GM10266 (cell line): ENCODE measurements at regions not wholly inside any gene's neighbourhood (a gene's known extent, or its start where the extent isn't known, plus 50 kb on each side); places are given as distances from the start of the nearest gene placed in this dataset.

ENCODE experiments used
- DNase-seq: peaks from one replicate; pipeline ENCODE4 v3.0.0; 2012; ENCODE audit errors: extremely low spot score
- TF ChIP-seq, protein P1 (sequence below): IDR thresholded peaks from 2 replicates; pipeline ENCODE4 v1.5.1; 2012; ENCODE audit warnings: mild to moderate bottlenecking, low read depth; ENCODE audit not compliant: control insufficient read depth, insufficient read depth; ENCODE audit errors: missing control alignments

GRCh38 chr7:47707583-47707982, 125.7 kb upstream of the TNS3 start:
- TF ChIP-seq, protein P1, sequence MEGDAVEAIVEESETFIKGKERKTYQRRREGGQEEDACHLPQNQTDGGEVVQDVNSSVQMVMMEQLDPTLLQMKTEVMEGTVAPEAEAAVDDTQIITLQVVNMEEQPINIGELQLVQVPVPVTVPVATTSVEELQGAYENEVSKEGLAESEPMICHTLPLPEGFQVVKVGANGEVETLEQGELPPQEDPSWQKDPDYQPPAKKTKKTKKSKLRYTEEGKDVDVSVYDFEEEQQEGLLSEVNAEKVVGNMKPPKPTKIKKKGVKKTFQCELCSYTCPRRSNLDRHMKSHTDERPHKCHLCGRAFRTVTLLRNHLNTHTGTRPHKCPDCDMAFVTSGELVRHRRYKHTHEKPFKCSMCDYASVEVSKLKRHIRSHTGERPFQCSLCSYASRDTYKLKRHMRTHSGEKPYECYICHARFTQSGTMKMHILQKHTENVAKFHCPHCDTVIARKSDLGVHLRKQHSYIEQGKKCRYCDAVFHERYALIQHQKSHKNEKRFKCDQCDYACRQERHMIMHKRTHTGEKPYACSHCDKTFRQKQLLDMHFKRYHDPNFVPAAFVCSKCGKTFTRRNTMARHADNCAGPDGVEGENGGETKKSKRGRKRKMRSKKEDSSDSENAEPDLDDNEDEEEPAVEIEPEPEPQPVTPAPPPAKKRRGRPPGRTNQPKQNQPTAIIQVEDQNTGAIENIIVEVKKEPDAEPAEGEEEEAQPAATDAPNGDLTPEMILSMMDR = no peak
- no peak for DNase-seq

DNA sequence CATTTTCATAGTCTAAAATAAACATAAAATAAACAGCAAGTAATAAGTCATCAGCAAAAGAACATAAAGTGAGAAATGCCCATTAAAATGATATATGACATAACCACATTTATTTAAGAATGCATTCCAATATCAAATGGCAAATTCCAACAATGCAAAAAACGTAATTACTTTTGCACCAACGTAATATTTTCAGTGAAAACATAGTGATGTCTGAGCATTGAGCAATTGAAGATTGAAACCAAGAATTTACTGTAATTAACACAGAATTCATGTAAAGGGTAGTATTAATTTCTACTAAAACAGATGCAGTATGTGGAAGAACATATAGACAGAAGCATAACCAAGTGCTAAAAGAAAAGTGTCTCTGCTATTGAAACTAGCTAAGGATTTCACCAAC, 123.0 kb upstream of the TNS3 start:
- no peak for DNase-seq
- TF ChIP-seq, protein P1 = no peak

GRCh38 chr7:47702080-47702479, 120.2 kb upstream of the TNS3 start:
- TF ChIP-seq, protein P1 = no peak
- no peak for DNase-seq

- DNase-seq = no peak
- TF ChIP-seq, protein P1 = no peak
These were observed 116.5 kb upstream of the TNS3 start for GRCh38 chr7:47698386-47698785.

DNA sequence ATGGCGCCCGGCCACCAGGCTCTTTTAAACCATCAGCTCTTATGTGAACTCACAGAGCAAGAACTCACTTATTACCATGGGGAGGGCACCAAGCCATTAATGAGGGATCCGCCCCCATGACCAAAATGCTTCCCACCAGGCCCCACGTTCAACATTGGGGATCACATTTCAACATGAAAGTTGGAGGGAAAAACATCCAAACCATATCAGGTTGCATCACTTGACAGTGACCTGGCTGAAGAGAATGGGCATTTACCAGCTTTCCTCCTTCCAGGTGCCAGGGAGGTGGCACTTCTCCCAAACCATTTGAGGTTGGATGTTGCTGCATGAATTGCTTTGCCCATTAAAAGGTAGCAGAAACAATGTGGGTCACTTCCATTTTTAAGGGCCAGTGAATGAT, 115.6 kb upstream of the TNS3 start:
- TF ChIP-seq, protein P1 = no peak
- no peak for DNase-seq

- TF ChIP-seq, protein P1 = no peak
- DNase-seq = no peak
These were observed 114.3 kb upstream of the TNS3 start for GRCh38 chr7:47696152-47696710.

- TF ChIP-seq, protein P1 = no peak
- no peak for DNase-seq
These were observed 111.3 kb upstream of the TNS3 start for GRCh38 chr7:47693216-47693615.
